GM10248 (cell line): ENCODE measurements at regions not wholly inside any gene's neighbourhood (a gene's known extent, or its start where the extent isn't known, plus 50 kb on each side); places are given as distances from the start of the nearest gene placed in this dataset.

ENCODE experiments used
- CTCF ChIA-PET: fragments of 300-600 bp; sonication (Branson Sonifier 250); formaldehyde crosslinking; extraction: SDS; loops from one replicate; lab custom pipeline; 2021; ENCODE audit warnings: antibody characterized with exemption; lab: Yijun Ruan, JAX
- POLR2A ChIA-PET: fragments of 350-650 bp; sonication (Branson Sonifier 250); formaldehyde crosslinking; extraction: SDS; loops from one replicate; lab custom pipeline; 2020; ENCODE audit warnings: antibody characterized with exemption; lab: Yijun Ruan, JAX
- DNase-seq: peaks from one replicate; pipeline ENCODE4 v3.0.0; 2012; ENCODE audit errors: extremely low spot score
- TF ChIP-seq, protein P1 (sequence below): IDR thresholded peaks from 2 replicates; pipeline ENCODE4 v1.5.1; 2012; ENCODE audit warnings: mild to moderate bottlenecking, low read depth; ENCODE audit errors: extremely low read depth, missing control alignments, control extremely low read depth

DNA sequence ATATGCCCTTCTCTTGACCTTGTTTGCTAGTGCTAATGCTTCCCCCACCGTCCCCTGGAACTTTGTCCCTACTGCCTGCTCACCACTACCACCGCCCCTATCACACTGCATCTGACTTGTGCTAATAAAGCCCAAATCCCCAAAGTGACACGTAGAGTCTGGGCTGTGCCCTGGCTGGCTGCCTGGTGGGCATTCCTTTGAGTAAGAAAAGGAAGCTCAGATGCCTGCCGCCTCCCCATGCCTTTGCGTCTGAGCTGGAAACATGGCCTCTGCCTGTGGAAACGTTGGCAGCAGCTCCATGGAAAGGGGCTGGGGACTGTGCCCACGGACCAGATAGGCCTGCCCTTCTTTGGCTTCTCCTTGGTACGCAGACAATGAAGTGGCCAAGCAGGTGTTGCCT, 138.3 kb downstream of the CYP26A1 start:
- TF ChIP-seq, protein P1, sequence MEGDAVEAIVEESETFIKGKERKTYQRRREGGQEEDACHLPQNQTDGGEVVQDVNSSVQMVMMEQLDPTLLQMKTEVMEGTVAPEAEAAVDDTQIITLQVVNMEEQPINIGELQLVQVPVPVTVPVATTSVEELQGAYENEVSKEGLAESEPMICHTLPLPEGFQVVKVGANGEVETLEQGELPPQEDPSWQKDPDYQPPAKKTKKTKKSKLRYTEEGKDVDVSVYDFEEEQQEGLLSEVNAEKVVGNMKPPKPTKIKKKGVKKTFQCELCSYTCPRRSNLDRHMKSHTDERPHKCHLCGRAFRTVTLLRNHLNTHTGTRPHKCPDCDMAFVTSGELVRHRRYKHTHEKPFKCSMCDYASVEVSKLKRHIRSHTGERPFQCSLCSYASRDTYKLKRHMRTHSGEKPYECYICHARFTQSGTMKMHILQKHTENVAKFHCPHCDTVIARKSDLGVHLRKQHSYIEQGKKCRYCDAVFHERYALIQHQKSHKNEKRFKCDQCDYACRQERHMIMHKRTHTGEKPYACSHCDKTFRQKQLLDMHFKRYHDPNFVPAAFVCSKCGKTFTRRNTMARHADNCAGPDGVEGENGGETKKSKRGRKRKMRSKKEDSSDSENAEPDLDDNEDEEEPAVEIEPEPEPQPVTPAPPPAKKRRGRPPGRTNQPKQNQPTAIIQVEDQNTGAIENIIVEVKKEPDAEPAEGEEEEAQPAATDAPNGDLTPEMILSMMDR, result no peak
- CTCF ChIA-PET, result no interaction called here
- DNase-seq, result no peak
- POLR2A ChIA-PET, result no interaction called here

DNA sequence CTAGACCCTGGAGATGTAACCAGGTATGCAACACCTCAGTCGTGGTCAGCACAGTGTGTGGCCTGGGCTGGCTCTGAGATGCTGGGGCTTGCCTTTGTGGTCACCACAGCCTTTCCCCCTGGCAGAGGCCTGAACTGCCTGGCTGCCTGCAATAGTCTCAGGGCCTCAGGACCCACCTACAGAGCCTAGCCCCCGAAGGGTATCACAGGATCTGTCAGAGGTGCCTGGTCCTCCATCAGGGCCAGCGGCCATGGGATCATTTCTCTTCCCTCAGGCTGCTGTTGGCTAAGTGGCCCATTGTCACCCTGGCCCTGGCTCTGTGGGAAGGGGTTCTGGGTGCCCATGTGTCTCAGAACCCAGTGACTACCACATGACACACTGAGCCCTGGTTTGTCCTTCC, 141.6 kb downstream of the CYP26A1 start:
- TF ChIP-seq, protein P1, result no peak
- ChIA-PET CTCF (no interaction called here), POLR2A (no interaction called here)
- DNase-seq, result no peak

DNA sequence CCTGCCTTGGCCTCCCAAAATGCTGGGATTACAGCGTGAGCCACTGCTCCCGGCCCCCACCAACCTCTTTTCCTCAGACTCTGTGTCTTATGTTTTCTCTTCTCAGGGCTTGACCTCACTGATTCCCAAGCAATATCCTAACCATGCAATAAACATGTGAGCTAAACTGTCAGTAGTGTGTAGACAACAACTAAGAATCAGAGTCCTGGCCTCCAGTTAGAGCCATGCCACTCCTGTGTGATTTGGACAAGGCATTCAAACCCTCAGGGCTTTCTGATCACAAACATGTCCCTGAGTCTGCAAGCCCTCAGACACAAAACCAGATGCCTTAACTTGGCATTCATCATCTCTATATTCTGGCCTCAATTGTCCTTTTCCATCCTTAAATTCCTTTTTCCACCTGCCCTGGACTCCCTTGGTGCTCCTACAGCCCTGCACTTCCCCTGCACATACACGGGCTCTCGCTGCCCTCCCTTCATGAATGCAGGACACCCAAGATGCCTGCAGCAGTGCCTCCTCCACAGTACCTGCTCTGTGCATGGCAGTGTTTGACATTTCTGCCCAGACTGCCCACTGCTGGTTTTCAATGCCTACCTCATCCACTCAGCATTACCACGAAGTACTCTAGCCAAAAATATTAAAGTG, 142.8 kb downstream of the CYP26A1 start:
- TF ChIP-seq, protein P1, result no peak
- ChIA-PET CTCF (no interaction called here), POLR2A (no interaction called here)
- DNase-seq, result no peak

DNA sequence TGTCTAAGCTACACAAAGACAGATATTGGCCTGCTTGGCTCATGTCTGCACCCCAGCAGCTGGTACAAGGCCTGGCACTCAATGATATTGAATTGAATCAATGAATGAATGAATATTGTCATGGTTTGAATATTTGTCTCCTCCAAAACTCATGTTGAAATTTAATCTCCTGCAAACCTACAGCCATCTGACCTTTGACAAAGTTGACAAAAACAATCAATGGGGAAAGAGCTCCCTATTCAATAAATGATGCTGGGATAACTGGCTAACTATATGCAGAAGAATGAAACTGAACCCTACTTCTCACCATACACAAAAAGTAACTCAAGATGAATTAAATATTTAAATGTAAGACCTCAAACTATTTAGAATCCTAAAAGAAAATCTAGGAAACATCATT, 144.7 kb downstream of the CYP26A1 start:
- TF ChIP-seq, protein P1, result no peak
- CTCF ChIA-PET, result interaction anchor here (1.2 kb wide), 1 partner anchor 7 kb away, joined by 3 read pairs; no protein-coding TSS in a partner anchor
- no peak for DNase-seq

DNA sequence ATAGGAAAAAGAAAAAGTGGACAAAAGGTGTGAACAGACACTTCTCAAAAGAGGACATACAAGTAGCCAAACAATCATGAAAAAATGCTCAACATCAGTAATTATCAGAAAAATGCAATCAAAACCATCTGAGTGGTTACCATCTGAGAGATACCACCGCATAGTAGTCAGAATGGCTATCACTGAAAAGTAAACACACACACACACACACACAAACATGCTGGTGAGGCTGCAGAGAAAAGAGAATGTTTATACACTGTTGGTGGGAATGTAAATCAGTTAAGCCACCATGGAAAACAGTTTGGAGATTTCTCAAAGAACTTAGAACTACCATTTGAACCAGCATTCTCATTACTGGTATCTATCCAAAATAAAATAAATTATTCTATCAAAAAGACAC, 145.7 kb downstream of the CYP26A1 start:
- POLR2A ChIA-PET, result no interaction called here
- DNase-seq, result no peak
- TF ChIP-seq, protein P1, result no peak
- CTCF ChIA-PET, result interaction anchor here (1.1 to 1.2 kb wide), 2 partner anchors 8 to 43 kb away, joined by 3 read pairs; no protein-coding TSS in a partner anchor

More for the DNA sequence above, 144.7 kb downstream of the CYP26A1 start:
- POLR2A ChIA-PET, result no interaction called here

DNA sequence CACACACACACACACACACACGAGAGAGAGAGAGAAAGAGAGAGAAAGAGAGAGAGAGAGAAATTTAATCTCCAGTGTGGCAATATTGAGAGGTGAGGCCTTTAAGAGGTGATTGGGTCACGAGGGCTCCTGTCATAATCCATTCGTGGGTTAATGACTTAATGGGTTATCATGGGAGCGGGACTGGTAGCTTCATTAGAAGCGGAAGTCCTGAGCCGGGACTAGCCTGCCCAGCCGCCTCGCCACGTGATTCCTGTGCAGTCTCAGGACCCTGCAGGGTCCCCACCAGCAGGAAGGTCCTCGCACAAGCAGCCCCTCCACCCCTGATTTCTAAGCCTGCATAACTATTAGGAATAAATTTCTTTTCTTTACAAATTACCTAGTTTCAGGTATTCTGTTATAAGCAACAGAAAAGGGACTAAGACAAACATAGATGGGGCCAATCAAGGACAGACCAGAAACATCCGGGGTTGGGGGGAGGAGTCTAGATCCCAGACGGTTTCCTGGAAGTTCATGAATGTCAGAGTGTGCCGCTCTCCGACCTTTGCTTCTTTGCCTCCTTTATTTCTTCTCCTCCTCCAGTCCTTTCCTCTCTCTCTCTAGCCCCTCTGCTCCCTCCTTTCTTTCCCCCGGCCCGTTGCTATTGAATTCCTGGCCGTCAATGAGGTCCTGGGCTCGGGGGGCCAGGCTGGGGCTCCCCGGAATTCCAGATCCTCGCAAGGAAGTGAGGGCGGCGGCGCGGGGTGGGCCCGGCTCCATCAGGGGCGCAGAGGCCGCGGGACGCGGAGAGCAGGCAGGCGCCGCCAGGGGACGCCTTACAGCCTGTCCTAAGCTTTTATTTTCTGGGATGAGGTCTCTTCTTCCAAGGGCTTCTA, 146.8 kb downstream of the CYP26A1 start:
- TF ChIP-seq, protein P1, result no peak
- POLR2A ChIA-PET, result no interaction called here
- DNase-seq, result no peak
- CTCF ChIA-PET, result no interaction called here
